NOMO-1 treated with dmso at 0.1 percent for 144 hours (cell line): ENCODE measurements at regions not wholly inside any gene's neighbourhood (a gene's known extent, or its start where the extent isn't known, plus 50 kb on each side); places are given as distances from the start of the nearest gene placed in this dataset.

Experiments used
- DNase-seq: peaks from one replicate; lab custom pipeline; 2025; ENCODE audit not compliant: unreplicated experiment; lab: John Stamatoyannopoulos, UW

DNA sequence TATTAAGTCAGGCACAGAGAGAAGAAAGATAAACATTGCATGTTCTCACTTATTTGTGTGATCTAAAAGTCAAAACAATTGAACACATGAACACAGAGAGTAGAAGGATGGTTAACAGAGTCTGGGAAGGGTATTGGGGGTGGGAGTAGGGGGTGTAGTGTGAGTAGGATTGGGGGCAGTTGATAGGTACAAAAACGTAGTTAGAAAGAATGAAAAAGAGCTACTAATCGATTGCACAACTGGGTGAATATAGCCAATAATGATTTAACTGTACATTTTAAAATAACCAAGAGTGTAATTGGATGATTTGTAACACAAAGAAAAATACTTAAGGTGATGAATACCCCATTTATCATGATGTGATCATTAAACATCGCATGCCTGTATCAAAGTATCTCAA, 333.3 kb downstream of the HAO1 start:
- DNase-seq = no peak

DNA sequence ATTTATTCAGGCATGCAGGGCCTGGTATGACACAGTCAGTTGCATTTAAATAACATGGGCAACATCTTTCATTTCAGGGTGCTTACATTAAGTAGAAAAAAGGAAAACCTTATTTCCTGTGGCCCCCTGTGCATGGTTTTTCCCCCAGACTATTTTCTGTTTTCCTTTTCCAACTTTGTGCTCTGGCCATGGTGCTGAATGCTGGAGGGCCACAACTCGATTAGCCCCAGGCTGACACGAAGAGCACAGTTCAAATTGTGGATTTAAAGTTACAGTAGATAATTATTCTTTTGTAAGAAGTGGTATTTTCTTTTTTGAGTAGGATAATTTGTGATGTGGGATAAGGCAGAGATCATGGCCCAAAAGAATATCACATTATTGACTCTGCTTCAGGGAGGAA, 332.0 kb downstream of the HAO1 start:
- no peak for DNase-seq

DNA sequence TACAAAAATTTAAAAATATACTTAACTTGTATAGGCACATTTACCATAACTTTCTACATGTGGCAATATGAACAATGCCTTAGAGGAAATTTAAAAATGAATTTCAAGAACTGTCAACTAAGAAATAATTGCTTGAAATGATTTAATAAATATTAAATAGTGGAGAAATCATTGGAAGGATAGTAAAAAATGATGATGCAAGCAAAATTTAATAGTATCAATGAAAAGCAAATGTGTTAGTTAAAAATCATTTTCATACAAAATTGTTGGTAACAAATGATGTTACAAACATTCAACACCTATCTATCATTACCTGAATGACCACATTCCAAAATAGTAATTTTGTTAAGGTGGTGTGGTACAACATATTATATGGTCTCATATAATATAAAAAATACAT, 331.0 kb downstream of the HAO1 start:
- DNase-seq = no peak

- no peak for DNase-seq
These were observed 329.6 kb downstream of the HAO1 start for GRCh38 chr20:7610681-7611080.

GRCh38 chr20:7617797-7618196, 322.5 kb downstream of the HAO1 start:
- no peak for DNase-seq

DNA sequence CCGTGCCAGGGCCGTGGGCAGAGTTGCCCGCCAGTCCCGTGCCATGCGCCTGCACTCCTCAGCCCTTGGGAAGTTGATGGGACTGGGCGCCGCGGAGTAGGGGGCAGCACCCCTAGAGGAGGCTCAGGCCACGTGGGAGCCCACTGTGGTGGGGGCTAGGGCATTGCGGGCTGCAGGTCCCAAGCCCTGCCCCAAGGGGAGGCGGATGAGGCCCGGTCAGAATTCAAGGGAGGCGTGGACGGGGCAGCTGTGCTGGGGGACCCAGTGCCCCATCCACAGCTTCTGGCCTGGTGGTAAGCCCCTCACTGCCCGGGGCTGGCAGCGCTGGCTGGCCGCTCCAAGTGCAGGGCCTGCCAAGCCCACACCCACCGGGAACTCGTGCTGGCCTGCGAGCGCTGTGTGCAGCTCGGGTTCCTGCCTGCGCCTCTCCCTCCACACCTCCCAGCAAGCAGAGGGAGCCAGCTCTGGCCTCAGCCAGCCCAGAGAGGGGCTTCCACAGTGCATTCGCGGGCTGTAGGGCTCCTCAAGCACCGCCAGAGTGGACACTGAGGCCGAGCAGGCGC, 317.8 kb downstream of the HAO1 start:
- no peak for DNase-seq

DNA sequence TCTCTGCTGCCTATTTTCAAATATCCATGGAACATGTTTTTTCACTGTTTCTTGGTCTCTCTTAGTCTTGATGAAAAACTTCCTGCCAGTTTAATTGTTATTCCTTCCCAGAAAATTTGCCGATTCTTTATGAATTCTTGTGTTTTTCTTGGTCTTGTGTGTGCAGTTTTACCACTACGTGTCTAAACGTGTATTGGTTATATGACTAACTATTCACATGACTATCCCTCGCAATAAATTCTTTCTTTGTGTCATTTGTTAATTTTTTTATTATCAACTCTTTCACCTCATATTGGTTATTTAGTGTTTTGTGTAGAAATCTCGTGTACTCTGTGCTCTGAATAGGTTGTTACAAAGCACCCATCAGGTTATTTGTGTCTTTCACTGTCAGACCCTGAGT, 315.4 kb downstream of the HAO1 start:
- DNase-seq = no peak

DNA sequence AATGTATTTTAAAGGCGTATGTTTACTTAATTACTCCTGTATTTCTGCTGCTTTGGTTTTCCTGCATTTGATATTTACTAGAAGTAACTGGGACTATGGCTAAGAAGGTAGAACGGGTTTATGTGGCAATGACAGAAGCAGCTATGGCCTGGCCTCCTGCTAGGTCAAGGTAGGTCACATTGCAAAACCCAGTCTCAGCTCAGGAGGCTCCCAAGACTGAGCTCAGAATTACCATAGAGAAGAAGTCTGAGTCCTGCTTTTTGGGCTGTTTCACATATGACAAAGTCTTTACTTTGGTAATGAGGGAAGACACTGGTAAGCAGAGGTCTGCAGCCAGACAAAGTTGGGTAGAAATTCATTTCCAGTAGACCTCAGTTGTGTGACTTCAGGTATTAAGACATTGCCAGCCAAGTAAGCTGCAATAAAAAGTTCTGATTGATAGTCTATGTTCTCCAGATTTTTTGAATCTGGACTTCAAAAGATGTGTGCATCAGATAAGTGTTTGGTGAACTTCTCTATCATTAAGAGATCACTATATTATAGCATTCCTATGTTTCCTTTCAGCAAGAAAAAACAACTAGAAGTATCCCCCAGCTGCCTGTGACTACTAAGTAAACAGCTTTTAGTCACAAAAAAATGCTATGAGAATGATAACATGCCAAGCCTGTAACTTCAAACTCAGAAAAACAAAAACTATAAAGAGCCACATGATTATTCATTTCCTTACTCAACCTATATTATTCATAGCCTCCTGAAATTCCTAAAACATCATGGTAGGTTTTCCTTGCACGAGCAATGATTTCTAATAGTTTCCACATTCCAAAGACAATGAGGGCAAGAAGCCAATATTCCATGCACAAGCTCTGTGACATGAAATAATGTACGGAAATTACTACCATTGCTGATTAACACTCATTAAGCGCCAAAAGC, 312.3 kb downstream of the HAO1 start:
- DNase-seq = no peak

- no peak for DNase-seq
These were observed 310.4 kb downstream of the HAO1 start for GRCh38 chr20:7629880-7630279.

DNA sequence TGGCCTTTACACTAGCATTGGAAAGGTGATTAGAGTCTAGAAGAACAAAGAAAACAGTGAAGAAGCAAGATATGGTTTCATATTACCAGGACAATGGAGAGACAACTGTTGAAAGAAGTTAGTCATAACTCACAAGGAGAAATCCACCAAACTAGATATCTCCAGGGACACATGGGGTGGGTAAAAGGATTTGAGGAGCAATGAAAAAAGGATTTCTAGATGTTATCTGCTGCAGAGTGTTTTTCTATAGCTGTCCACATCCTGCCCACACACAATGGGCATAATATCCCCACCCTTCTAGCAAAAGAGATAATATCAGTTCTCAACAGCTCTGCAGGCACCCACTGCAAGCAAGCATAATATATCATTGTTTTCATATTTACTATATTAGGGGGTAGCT, 303.1 kb downstream of the HAO1 start:
- DNase-seq = no peak

GRCh38 chr20:7650086-7650879, 290.0 kb downstream of the HAO1 start:
- DNase-seq = no peak

GRCh38 chr20:7654231-7654630, 286.0 kb downstream of the HAO1 start:
- no peak for DNase-seq

DNA sequence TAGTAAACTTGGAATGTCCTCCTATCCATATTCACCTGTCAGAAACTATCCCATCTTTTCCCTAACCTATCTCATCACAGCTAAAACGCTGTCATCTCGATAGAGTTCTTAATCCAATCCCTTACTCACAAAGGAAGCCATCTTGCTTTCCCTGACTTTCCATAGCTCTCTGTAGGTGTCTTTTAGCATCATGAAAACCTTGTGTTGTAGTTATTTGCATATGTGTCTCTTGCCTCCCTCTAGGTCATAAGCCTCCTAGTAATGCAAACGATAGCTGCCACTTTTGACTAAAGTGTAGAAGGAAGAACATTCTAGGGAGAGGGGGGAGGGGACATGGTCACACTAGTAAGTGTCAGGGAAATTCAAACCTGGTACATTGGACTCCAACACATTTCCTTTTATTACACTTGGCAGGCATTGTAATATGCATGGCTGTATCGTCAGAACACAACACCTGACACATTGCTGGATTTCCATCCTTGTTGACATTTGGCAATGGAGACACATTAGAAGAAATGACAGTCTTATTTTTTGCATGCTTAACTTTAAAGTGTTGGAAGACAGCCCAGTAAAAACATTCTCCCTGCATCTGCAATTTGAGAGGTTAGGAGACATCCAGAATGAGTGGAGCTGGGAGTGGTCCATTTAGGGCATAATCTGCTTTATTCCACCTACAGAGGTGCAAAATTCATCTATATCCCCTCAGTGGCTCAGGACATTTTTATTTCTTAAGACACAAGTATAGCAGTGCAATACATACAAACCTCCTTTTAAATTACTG, 283.4 kb downstream of the HAO1 start:
- DNase-seq = no peak

- DNase-seq = no peak
These were observed 282.7 kb downstream of the HAO1 start for GRCh38 chr20:7657569-7657968.

DNA sequence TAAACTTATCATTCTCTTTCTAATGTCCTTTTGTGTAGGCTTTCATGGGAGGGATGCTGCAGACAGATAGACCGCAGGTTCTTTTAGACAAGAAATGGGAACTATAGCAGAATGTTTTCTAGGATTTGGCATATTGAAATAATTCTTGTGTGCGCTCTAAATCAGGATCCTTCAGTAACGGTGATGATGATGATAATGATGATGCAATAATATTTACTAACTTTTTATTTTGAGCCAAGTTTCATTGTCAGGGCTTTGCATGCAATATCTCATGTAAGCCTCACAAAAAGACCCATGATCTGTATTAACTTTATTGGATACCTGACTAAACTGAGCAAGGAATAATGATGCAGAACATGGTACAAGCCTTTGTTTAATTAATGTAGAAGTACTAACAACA, 280.1 kb downstream of the HAO1 start:
- DNase-seq = no peak

GRCh38 chr20:7665376-7665775, 274.9 kb downstream of the HAO1 start:
- no peak for DNase-seq

GRCh38 chr20:7667194-7667593, 273.1 kb downstream of the HAO1 start:
- DNase-seq = no peak

GRCh38 chr20:7672571-7672970, 267.7 kb downstream of the HAO1 start:
- no peak for DNase-seq

DNA sequence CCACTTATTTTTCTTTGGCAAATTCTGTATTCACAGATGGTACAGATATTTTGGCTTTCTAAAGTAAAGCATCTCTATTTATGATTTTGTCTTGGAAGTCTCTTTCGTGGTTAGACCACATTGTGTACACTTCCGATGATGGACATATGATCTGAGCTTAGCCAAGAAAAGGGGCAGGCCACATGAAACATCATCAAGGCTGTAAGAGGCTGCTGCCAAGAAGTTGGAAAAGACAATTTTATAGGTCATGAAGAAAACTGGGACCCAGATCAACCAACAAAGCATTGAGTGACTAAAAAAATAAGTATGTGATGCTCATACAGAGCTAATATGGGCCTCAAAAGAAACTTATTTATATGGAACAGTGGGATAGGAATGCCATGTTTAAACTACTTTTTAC, 266.4 kb downstream of the HAO1 start:
- no peak for DNase-seq

DNA sequence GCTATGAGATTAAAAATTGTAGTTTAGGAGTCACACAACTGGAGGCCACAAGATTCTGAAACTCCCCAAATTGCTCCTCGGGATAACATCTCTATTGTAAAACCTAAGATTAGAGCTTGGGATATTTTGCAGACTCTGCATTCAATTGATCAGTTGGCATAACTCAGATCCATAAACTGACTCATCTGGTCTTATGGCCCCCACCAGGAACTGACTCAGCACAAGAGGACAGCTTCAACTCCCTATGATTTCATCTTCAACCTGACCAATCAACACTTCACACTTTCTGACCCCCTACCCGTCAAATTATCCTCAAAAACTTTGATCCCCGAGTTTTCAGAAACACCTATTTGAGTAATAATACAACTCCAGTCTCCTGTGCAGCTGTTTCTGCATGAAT, 257.3 kb downstream of the HAO1 start:
- no peak for DNase-seq

DNA sequence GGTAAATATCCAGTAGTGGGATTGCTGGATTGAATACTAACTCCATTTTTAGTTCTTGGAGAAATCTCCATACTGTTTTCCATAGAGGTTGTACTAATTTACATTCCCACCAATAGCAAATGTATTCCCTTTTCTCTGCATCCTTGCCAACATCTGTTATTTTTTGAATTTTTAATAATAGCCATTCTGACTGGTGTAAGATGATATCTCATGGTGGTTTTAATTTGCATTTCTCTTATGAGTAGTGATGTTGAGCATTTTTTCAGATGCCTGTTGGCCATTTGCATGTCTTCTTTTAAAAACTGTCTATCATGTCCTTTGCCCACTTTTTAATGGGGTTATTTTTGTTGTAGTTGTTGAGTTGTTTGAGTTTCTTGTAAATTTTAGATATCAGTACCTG, 253.2 kb downstream of the HAO1 start:
- no peak for DNase-seq
